GM18867 (cell line): ENCODE measurements at regions not wholly inside any gene's neighbourhood (a gene's known extent, or its start where the extent isn't known, plus 50 kb on each side); places are given as distances from the start of the nearest gene placed in this dataset.
"Not testable (repeated sequence)": the region's sequence is repeated elsewhere in the genome, so short reads cannot be mapped to it uniquely, and the experiment has no call there.

Experiments
- ATAC-seq: cut with Tn5 transposase; IDR thresholded peaks from one replicate; pipeline ENCODE4 v1.9.1; 2021; ENCODE audit warnings: mild to moderate bottlenecking, moderate library complexity; ENCODE audit not compliant: unreplicated experiment

DNA sequence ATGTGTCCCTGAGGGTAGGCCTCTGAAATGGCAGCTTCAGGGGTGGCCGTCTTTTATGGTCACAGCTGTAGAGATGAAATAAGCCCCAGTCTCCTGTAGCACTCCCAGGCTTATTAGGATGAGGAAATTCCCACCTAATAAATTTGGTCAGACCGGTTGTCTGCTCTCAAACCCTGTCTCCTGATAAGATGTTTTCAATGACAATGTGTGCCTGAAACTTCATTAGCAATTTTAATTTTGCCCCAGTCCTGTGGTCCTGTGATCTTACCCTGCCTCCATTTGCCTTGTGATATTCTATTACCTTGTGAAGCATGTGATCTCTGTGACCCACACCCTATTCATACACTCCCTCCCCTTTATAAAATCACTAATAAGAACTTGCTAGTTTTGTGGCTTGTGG is 736.1 kb upstream of the PCDH20 start:
- not testable (repeated sequence) for ATAC-seq

DNA sequence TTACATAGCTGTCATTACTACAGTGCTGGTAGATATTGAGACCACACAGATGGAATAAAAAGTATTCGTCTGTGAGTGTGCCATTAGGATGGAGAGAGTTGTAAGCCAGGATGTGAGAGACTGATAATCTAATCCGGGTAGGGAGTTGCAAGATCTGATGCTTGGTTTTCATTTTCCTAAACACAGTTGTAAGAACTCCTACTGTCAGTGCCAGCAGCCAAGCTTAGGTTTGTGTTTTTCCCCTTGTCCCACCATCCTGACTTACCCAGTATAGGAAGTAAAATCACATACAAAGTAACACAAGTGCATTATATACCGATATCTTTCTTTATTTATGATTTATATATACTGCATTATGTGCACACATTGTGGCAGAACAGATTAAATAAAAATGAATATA is 726.4 kb upstream of the PCDH20 start:
- ATAC-seq = no peak

DNA sequence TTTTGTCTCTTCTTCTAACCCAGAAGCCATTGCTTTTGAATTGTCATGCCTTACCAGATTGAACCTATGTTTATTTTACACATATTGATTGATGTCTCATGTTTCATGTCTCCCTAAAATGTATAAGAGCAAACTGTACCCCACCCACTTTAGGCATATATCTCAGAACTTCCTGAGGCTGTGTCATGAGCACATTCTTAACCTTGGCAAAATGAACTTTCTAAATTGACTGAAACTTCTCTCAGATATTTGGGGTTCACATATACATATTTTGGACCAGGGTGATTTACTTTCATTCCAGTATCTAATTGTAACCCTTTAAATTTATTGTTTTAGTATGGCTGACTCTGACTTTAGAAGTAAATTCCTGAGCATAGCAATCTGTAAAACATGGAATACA is 723.9 kb upstream of the PCDH20 start:
- no peak for ATAC-seq

DNA sequence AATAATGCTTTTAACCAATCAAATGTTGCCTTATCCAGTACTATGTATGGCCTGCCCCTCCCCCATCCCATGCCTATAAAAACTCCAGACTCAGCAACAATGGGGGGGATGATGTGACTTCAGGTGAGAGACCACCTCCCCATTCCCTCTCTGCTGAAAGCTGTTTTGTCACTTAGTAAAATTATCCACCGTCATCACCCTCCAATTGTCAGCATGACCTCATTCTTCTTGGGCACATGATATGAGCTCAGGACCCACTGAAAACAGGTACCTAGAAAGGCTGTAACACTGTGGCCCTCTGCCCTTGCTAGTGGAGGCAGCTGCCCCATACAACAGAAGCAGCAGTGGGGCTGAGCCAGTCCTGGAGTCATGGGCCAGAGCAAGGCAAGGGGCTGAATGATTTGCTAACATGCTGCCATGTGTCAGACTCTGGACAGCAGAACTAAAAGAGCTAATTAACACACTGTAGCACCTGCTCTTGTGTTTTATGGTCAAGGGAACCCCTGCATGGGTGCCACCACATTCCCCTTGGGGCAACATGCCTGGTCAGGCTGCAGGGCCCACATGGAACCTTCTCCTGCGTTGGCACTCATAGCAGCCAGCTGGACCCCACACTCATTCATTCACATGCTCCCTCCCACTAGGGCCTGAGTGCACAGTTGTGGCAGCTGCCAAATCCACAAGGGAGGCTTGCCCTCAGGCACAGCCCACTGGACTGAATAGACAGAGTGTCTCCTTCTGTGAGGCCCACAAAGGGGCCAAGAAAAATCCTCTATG is 722.2 kb upstream of the PCDH20 start:
- ATAC-seq = no peak

- ATAC-seq = no peak
Measured at GRCh38 chr13:62131604-62132003, 716.0 kb upstream of the PCDH20 start.

DNA sequence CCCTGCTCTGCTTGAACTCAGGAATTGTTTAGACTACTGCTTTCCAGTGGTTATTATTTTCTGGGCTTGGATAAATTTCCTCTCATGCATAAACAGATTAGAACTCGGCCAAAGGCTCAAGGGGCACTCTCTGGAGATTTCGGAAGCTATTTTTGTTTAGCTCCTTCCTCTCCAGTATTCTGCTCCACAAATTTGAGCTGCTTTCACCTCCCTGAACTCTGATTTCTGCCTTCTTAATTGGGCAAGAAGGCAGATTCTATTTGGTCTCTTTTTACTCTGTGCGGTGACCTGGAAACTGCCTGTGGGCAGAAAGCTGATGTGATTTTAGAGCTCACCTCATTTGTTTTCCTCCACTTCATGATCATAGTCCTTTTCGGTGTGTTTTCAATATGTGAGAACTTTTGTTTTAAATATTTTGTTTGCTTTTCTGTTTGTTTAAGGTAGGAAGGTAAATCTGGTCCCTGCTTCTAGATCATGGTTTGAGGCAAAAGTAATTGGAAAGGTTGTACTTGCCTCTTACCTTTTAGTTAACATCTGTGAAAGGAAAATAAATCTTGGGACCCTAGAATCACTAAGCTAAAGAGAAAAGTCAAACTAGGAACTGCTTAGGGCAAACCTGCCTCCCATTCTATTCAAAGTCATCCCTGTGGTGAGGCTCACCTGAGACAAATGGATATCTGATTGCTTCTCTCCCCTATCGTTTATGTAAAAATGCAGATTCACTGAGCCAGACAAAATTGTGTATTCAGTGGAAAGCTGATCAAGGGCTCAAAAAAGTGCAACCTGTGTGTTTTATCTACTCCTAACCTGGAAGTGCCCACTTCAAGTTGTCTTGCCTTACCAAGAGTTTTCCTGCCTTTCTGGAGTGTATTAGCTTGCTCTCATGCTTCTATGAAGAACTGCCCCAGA is 714.7 kb upstream of the PCDH20 start:
- ATAC-seq = no peak

- no peak for ATAC-seq
Measured at GRCh38 chr13:62129000-62129551, 713.4 kb upstream of the PCDH20 start.

DNA sequence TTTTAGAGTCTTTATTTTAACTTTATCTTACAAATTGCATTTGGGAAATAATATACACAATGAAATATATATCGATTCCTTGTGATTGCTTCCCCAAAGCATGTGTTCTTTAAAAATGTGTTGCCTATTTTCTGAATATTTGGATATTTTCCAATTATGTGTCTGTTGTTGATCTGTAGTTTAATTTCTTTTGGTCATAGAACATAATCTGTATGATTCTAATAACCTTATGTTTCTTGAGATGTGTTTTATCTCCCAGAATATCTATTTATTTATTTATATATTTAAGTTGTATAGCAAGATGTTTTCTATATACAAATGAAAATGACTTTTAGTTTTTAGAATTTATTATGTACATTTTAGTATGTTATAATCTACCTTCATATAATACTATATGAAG is 710.8 kb upstream of the PCDH20 start:
- ATAC-seq = no peak

- ATAC-seq = no peak
Measured at GRCh38 chr13:62125451-62125850, 709.8 kb upstream of the PCDH20 start.

DNA sequence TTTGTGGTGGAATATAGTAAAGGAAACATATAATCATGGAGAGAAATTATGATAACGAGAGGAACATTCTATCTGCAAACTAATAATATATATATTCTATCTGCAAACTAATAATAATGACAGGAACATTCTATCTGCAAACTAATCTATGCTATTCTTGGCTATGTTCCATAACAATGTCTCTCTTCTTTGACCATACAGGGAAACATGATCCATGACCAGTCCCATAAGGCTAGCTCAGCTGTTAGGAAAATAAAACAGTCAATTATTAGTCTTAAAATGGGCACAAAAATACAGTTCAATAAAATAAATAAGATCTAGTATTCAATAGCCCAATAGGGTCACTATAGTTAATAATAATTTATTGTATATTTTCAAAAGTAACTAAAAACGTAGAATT is 707.8 kb upstream of the PCDH20 start:
- no peak for ATAC-seq

GRCh38 chr13:62122434-62122833 is 706.8 kb upstream of the PCDH20 start:
- no peak for ATAC-seq

DNA sequence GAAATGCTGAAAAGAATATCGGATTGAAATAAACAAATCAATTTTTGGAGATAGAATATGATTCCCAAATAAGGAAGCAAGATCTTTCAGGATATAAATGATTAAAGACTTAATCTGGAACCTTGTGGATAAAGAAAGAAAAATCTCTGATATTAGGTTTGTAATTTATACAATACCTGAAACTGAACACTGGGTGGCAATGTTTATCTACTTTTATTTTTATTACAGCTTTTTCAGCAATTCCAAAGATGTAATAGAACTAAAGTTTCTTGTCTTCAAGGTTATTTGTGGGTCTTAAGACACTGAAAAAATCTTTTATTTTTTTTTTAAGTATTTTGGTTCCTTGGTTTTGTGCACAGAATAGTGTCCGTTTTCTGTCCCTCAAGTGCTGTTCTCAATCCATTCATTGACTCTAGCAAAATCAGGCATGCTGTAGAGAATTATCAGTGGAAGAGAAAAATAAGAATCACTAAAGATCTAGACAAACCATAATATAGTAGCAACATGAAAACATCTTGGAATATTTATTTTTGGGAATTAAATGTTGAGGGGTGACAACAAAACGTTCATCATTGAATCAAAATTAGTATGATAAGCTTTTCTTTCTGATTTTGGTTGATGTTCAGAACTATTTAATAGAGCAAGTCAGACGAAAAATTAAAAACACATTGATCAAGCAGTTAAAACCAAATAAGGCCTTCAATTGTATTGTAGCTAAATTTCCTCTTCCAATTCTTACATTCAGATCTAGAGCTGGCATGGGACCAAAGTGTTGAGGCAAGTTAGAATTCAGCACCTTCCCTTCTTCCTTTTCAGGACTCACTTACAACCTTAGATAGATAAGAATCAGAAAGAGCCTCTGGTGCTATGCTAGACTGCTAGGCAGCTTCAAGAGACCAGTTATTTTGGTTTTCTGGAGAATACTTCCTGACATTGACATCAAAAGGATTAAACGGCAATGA is 704.4 kb upstream of the PCDH20 start:
- ATAC-seq = peak; percentile 58

GRCh38 chr13:62115831-62116230 is 700.2 kb upstream of the PCDH20 start:
- ATAC-seq = no peak

GRCh38 chr13:62113179-62113578 is 697.5 kb upstream of the PCDH20 start:
- ATAC-seq = no peak

DNA sequence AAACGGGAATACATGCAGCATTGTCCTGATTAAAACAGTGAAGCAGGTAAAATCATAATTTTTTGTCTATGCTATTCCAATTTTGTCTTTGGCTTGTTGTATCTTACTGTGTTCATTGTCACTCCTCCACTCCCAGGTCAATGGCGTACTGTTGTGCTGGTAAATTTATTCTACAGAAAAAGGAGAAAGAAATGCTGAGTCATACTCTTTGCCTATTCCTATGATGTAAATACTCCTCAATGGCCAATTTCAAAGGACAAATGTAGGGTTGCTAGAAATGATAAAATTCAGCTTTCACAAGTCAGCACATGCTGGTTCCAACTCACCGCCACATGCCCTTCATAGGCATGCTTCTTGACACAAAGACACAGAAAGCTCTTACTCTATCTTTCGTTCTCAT is 694.4 kb upstream of the PCDH20 start:
- ATAC-seq = no peak

DNA sequence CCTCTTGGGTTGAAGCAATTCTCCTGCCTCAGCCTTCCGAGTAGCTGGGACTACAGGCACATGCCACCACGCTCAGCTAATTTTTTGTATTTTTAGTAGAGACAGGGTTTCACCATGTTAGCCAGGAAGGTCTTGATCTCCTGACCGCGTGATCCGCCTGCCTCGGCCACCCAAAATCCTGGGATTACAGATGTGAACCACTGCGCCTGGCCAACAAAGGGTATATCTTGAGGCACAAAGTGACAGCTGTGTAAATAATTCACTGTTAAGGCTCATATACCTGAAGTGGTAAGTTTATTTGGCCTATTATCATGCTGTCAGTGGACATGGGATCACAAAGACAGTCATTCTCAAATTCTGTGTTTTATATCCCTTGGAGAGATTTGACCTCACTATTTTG is 688.5 kb upstream of the PCDH20 start:
- not testable (repeated sequence) for ATAC-seq

- no peak for ATAC-seq
Measured at GRCh38 chr13:62096652-62097051, 681.0 kb upstream of the PCDH20 start.

GRCh38 chr13:62094932-62095331 is 679.3 kb upstream of the PCDH20 start:
- no peak for ATAC-seq

- ATAC-seq = no peak
Measured at GRCh38 chr13:62093984-62094780, 678.5 kb upstream of the PCDH20 start.

DNA sequence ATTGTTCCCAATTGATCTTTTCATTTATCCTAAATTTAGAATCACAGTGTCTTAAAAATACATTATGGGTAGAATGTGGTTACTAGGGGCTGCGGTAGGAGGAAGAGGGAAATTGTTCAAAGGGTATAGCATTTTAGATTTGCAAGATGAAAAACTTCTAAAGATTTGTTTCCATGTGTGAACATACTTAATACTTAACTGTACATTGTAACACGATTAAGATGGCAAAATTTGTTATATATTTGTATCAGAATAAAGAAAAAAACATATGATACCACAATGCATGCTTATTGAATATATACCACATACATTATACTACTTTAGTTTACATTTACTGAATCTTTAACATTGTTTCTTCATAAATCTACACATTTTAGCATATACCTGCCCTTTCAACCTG is 677.3 kb upstream of the PCDH20 start:
- ATAC-seq = no peak
